ENCODE measurements at regions not wholly inside any gene's neighbourhood (a gene's known extent, or its start where the extent isn't known, plus 50 kb on each side); places are given as distances from the start of the nearest gene placed in this dataset.

GRCh38 chr3:168876346-168877035, 780.8 kb upstream of the GOLIM4 start:
- no peak overlapping the region for H3K4me3 ChIP-seq (ENCODE audit: control insufficient read depth, low read depth, low read length)
- TF ChIP-seq CTCF (IDR thresholded peaks at IDR 0.05; ENCODE audit: control insufficient read depth, insufficient read depth, low read depth, low read length, missing control alignments), result no peak
- DNase-seq (ENCODE audit: low read depth), result no peak

GRCh38 chr3:168872826-168873225, 777.1 kb upstream of the GOLIM4 start:
- TF ChIP-seq CTCF (IDR thresholded peaks at IDR 0.05; ENCODE audit: control insufficient read depth, insufficient read depth, low read depth, low read length, missing control alignments), result no peak
- H3K4me3 ChIP-seq (ENCODE audit: control insufficient read depth, low read depth, low read length), result no peak overlapping the region
- DNase-seq (ENCODE audit: low read depth), result no peak

- DNase-seq (ENCODE audit: low read depth), result no peak
- TF ChIP-seq CTCF (IDR thresholded peaks at IDR 0.05; ENCODE audit: control insufficient read depth, insufficient read depth, low read depth, low read length, missing control alignments), result no peak
- H3K4me3 ChIP-seq (ENCODE audit: control insufficient read depth, low read depth, low read length), result no peak overlapping the region
These were observed 775.2 kb upstream of the GOLIM4 start for GRCh38 chr3:168870892-168871291.

GRCh38 chr3:168865022-168865551, 769.4 kb upstream of the GOLIM4 start:
- no peak for DNase-seq (ENCODE audit: low read depth)
- peak; percentile 70 for TF ChIP-seq CTCF (IDR thresholded peaks at IDR 0.05; ENCODE audit: control insufficient read depth, insufficient read depth, low read depth, low read length, missing control alignments)
- H3K4me3 ChIP-seq (ENCODE audit: control insufficient read depth, low read depth, low read length), result no peak overlapping the region

- DNase-seq (ENCODE audit: low read depth), result no peak
- TF ChIP-seq CTCF (IDR thresholded peaks at IDR 0.05; ENCODE audit: control insufficient read depth, insufficient read depth, low read depth, low read length, missing control alignments), result no peak
- H3K4me3 ChIP-seq (ENCODE audit: control insufficient read depth, low read depth, low read length), result no peak overlapping the region
These were observed 768.6 kb upstream of the GOLIM4 start for GRCh38 chr3:168864107-168865021.

GRCh38 chr3:168863561-168863960, 767.8 kb upstream of the GOLIM4 start:
- no peak for DNase-seq (ENCODE audit: low read depth)
- TF ChIP-seq CTCF (IDR thresholded peaks at IDR 0.05; ENCODE audit: control insufficient read depth, insufficient read depth, low read depth, low read length, missing control alignments), result no peak

More at GRCh38 chr3:168863561-168863960, 767.8 kb upstream of the GOLIM4 start:
- H3K4me3 ChIP-seq (ENCODE audit: control insufficient read depth, low read depth, low read length), result no peak overlapping the region
